ENCODE measurements at regions not wholly inside any gene's neighbourhood (a gene's known extent, or its start where the extent isn't known, plus 50 kb on each side); places are given as distances from the start of the nearest gene placed in this dataset.
"Not testable (repeated sequence)": the region's sequence is repeated elsewhere in the genome, so short reads cannot be mapped to it uniquely, and the experiment has no call there.

DNA sequence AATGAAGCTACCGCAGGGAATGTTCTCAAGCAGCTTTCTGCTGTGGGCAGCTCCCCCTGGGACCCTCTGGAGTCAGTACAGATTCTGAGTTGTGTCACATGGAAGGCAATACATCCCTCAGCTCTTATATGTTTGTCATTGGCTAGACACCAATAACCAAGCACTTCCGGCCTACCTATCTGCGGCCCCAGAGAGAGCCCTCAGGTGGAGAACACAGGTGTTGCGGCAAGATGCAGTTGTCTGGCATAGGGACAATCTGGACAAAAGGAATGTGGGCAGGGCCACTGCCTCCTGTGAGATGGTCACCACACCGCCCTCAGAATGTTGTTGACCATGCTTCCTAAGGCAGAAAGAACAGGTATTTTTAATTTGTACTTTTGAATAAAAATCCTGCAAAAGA, 118.7 kb downstream of the BRMS1L start:
- DNase-seq (ENCODE audit: low spot score) = peak; percentile 41

DNA sequence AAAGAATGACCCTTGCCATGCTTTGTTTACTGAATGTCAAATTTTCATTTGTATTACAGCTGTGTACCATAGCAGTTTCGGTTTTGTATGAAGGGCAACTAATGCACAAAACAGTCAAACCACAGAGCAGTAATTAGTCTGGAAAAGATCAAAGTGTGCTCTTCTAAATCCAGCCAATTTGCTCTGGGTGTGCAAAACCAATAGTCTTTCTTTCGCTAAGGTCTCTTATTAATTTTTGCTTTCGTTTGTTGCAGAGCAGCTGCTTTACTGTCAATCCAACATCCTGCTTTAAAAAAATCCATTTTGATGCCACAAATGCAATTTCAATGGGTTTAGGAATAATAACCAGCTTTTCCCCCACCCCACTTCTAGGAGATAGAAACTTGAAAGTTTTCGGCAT, 114.2 kb downstream of the BRMS1L start:
- peak; percentile 8 for DNase-seq (ENCODE audit: low spot score)

DNA sequence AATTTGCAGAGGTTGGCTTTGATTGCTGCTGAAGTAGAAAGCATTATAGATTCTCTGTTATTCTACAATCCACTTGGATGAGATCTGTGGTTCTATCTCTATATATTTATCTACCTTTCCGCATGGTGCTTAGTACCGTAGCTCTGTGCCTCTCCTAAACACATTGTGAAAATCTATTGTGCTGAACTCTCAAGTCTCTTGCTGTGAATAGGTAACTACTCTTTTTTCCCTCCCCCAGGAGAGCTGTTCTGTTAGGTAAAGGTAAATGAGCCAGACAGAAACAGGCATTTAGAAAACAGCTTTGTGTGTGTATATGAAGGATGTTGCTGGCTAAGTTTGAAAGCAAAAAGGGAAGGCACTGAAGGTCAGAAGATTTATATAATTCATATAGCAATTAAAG, 112.6 kb downstream of the BRMS1L start:
- no peak for DNase-seq (ENCODE audit: low spot score)

DNA sequence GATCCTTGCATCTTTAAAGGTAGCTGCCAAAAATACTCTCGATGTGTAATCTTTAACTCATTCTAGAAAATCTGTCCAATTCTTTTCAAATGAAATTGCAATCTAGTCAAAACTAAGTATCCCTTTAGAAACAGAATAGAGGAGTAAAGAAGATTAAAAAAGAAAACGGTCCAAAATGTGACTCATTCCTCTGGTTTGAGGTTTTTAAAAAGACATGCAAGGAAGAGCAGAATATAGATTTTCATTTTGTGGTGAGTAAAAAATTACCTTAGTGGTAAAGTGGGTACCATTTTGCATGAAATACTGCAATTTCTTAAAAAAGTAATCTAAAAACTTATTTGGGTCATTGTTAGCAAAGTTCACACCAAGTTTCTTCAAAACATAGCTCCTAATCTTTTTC, 108.4 kb downstream of the BRMS1L start:
- DNase-seq (ENCODE audit: low spot score) = no peak

DNA sequence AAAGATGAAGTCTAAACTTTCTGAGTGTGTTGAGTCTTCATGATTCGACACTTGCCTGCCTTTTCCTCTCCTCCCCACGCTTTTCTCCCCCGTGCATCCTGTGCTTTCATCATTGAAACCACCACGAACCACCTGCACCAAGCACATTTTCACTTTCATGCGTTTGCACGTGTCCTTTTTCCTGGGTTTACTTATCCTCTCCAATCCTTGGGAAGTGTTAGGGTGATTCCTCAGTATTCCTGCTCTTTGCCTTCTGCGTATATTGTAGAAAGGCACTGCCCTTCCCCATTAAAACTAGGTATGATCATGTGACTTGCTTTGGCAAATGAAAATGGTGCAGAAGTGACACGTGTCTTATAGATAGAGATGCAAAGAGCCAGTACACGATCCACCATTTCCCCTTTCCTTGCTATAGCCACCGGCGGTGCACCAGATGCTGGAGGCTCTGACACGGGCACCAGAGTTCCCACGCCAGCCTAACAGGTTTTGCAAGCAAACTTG, 106.6 kb downstream of the BRMS1L start:
- DNase-seq (ENCODE audit: low spot score) = no peak

DNA sequence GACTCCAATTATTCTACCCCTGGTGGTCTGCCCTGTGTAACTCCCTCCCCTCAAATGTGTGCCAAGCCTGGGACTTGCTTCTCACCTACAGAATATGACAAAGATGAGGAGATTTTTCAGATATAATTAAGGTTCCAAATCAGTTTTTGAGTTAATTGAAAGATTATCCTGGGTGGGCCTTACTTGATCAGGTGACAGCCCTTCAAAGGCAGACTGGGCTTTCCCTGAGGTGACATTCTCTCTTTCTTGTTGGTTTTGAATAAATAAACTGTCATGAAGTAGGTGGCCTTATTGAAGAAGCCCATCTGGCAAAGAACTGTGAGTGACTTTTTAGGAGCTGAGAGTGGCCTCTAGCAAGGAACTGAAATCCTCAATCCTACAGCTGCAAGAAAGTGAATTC, 106.0 kb downstream of the BRMS1L start:
- DNase-seq (ENCODE audit: low spot score) = no peak

DNA sequence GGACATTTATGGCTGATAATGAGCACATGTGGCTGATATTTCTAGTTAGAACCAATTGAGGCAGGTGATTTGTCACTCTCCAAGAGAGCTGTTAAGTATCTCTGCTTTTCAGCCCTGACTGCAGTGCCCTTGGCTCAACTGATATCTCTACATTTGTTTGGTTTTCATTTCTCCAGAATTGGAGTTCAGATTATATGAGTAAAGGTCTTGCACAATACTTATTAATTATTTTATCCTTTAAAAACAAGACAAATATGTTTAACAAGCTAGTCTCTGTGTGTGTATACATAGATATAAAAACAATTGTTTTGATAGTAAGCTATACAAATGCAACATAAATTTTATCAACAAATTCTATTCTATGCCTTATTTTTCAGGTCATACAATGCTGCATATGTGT, 105.2 kb downstream of the BRMS1L start:
- no peak for DNase-seq (ENCODE audit: low spot score)

DNA sequence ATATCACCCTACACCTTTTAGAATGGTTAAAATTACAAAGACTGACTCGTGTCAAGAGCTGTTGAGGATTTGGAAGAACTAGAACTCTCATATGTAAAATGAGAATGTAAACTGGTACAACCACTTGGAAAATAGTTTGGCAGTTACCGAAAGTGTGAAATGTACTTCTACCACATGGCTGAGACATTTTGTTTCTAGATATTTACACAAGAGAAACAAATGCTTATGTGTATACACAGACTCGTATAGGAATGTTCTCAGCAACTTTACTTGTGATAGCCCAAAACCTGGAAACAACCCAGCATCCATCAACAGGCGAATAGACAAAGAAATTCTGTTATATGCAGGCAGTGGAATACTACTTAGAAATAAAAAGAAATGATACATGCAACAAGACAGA, 103.0 kb downstream of the BRMS1L start:
- no peak for DNase-seq (ENCODE audit: low spot score)

DNA sequence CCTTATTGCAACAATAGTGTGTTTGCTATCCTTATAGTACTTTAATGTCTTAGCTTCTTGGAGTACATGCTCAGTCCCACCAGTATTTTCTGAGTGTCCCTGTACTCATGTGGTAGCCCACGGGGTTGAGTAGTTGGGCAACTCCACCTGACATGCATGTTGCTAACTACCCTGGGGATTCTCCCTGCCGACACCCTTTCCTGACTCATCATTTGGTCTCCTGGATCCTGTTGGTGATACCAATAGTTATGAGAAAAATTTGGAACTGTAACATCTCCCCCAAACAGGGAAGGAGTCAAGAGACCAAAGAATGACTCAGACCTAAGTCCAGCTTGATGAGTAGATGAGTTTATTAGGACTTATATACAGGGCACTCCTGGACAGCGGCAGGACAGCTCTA, 101.6 kb downstream of the BRMS1L start:
- no peak for DNase-seq (ENCODE audit: low spot score)

DNA sequence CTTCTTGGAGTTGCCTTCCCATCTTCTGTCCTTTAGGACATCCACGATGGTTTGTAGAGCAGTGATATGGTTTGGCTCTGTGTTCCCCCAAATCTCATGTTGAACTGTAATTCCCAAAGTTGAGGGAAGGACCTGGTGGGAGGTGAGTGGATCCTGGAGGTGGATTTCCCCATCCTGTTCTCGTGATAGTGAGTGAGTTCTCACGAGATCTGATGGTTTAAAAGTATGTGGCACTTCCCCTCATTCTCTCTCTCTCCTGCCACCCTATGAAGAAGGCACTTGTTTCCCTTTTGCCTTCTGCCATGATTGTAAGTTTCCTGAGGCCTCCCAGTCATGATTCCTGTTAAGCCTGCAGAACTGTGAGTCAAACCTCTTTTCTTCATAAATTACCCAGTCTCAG, 99.2 kb downstream of the BRMS1L start:
- no peak for DNase-seq (ENCODE audit: low spot score)

DNA sequence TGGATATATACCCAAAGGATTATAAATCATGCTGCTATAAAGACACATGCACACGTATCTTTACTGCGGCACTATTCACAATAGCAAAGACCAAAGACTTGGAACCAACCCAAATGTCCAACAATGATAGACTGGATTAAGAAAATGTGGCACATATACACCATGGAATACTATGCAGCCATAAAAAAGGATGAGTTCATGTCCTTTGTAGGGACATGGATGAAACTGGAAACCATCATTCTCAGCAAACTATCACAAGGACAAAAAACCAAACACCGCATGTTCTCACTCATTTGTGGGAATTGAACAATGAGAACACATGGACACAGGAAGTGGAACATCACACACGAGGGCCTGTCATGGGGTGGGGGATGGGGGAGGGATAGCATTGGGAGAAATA, 96.5 kb downstream of the BRMS1L start:
- DNase-seq (ENCODE audit: low spot score) = not testable (repeated sequence)

DNA sequence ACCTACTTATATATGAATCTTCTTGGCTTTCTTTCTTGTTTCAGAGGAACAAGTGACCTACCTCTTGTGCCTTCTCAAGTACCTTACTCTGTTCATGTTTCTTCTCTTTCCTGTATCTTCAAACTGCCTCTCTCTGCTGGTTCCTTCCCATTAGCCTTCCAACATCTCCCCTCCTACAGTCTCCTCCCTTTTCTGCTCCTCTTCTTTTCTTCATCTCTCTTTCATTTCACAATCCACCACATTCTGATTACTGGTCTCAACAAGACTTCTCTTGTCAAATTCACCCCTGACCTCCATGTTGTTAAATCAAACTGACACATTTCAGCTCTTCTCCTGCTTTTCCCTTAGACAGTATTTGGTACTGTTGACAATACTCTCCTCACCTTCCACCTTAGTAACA, 95.6 kb downstream of the BRMS1L start:
- DNase-seq (ENCODE audit: low spot score) = no peak
